ENCODE measurements at regions not wholly inside any gene's neighbourhood (a gene's known extent, or its start where the extent isn't known, plus 50 kb on each side); places are given as distances from the start of the nearest gene placed in this dataset.

DNA sequence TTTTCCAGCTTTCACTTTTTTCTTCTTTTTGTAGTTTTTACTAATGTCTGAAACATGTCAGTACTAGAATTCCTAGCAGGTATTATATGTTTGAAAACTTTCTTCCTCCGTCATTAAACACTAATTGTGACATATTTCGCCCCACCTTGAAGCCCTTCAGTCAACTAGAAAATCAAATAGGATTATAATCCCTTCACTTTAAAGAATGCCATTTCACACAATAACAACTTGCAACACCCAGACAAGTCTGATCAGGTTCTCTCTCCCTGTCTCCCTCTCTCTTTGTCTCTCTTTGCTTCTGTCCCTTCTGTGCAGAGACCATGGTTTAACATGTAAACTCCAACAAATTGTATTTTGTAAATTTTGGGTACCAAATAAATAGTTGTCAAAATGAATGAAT, 373.5 kb downstream of the SEMA3D start:
- Histone ChIP-seq H3K4me2 (no peak overlapping the region), H3K9me2 (ENCODE audit: insufficient read depth) (no peaks in the 10 kb centered on the region; the same call in 1 of the 2 replicates), H4K20me1 (replicated peaks; ENCODE audit: insufficient read depth) (no peaks in the 10 kb centered on the region), H3K79me2 (replicated peaks; ENCODE audit: insufficient read depth) (no peaks in the 10 kb centered on the region), H3K27ac (ENCODE audit: low read depth) (no peak overlapping the region), H3K4me3 (no peak overlapping the region), H3K36me3 (ENCODE audit: insufficient read depth) (no peaks in the 10 kb centered on the region), H3K27me3 (ENCODE audit: insufficient read depth) (no peaks in the 10 kb centered on the region), H3F3A (replicated peaks; ENCODE audit: low read depth) (no peaks in the 10 kb centered on the region), H3K4me1 (ENCODE audit: insufficient read depth) (no peaks in the 10 kb centered on the region), H2AFZ (no peak overlapping the region)
- TF ChIP-seq, protein P1, sequence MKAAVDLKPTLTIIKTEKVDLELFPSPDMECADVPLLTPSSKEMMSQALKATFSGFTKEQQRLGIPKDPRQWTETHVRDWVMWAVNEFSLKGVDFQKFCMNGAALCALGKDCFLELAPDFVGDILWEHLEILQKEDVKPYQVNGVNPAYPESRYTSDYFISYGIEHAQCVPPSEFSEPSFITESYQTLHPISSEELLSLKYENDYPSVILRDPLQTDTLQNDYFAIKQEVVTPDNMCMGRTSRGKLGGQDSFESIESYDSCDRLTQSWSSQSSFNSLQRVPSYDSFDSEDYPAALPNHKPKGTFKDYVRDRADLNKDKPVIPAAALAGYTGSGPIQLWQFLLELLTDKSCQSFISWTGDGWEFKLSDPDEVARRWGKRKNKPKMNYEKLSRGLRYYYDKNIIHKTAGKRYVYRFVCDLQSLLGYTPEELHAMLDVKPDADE (IDR thresholded peaks at IDR 0.05): no peak
- TF ChIP-seq CREB1 (CRISPR knock-in tag; IDR thresholded peaks at IDR 0.05; ENCODE audit: low read depth): no peak
- TF ChIP-seq POLR2AphosphoS5 (IDR thresholded peaks at IDR 0.05; ENCODE audit: low read depth): no peak
- TF ChIP-seq, protein P2, sequence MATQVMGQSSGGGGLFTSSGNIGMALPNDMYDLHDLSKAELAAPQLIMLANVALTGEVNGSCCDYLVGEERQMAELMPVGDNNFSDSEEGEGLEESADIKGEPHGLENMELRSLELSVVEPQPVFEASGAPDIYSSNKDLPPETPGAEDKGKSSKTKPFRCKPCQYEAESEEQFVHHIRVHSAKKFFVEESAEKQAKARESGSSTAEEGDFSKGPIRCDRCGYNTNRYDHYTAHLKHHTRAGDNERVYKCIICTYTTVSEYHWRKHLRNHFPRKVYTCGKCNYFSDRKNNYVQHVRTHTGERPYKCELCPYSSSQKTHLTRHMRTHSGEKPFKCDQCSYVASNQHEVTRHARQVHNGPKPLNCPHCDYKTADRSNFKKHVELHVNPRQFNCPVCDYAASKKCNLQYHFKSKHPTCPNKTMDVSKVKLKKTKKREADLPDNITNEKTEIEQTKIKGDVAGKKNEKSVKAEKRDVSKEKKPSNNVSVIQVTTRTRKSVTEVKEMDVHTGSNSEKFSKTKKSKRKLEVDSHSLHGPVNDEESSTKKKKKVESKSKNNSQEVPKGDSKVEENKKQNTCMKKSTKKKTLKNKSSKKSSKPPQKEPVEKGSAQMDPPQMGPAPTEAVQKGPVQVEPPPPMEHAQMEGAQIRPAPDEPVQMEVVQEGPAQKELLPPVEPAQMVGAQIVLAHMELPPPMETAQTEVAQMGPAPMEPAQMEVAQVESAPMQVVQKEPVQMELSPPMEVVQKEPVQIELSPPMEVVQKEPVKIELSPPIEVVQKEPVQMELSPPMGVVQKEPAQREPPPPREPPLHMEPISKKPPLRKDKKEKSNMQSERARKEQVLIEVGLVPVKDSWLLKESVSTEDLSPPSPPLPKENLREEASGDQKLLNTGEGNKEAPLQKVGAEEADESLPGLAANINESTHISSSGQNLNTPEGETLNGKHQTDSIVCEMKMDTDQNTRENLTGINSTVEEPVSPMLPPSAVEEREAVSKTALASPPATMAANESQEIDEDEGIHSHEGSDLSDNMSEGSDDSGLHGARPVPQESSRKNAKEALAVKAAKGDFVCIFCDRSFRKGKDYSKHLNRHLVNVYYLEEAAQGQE (IDR thresholded peaks at IDR 0.05; ENCODE audit: unreplicated experiment): no peak
- Mint-ChIP-seq H3K27ac (no peak overlapping the region), H3K27me3 (ENCODE audit: insufficient read depth, low read depth, poor library complexity) (peaks cover 2% of the 10 kb centered on the region), H3K4me3 (no peak overlapping the region), H3K4me1 (no peaks in the 10 kb centered on the region), H3K36me3 (ENCODE audit: low read depth) (no peaks in the 10 kb centered on the region), H3K9me3 (no peaks in the 10 kb centered on the region)
- ATAC-seq (no peak), DNase-seq (ENCODE audit: low spot score) (no peak)

DNA sequence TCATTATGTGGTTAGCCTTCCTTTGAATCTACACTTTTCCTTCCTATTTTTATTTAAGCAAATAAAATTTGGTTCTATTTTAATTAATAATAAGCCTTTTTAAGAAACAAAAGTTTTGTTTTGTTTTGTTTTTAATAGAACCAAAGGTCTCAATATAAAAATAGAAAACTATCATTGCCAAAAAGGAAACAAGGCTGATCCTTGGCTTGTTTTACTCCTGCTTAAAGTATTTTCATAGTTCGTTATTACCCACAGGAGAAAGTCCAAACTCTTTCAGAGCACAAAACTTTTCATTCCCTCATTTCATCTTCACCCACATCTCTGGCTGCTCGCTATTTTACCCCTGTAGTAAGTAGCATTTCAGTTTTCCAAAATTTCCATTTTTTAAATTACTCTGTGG, 374.8 kb downstream of the SEMA3D start:
- Mint-ChIP-seq H3K36me3 (ENCODE audit: low read depth) (no peaks in the 10 kb centered on the region), H3K9me3 (no peaks in the 10 kb centered on the region), H3K4me1 (peaks cover 3% of the 10 kb centered on the region; the same call in 2 of the 3 replicates), H3K27ac (no peak overlapping the region), H3K27me3 (ENCODE audit: insufficient read depth, low read depth, poor library complexity) (no peaks in the 10 kb centered on the region), H3K4me3 (no peak overlapping the region)
- no peak overlapping the region for H3K27ac ChIP-seq (ENCODE audit: low read depth)
- H3K4me3 ChIP-seq: no peak overlapping the region
- H3K36me3 ChIP-seq (ENCODE audit: insufficient read depth): no peaks in the 10 kb centered on the region
- H3K9me2 ChIP-seq (ENCODE audit: insufficient read depth): no peaks in the 10 kb centered on the region; the same call in 1 of the 2 replicates
- no peaks in the 10 kb centered on the region for H3F3A ChIP-seq (replicated peaks; ENCODE audit: low read depth)
- no peaks in the 10 kb centered on the region for H3K79me2 ChIP-seq (replicated peaks; ENCODE audit: insufficient read depth)
- H4K20me1 ChIP-seq (replicated peaks; ENCODE audit: insufficient read depth): no peaks in the 10 kb centered on the region
- ATAC-seq (no peak), DNase-seq (ENCODE audit: low spot score) (no peak)
- H3K4me2 ChIP-seq: no peak overlapping the region
- H3K27me3 ChIP-seq (ENCODE audit: insufficient read depth): no peaks in the 10 kb centered on the region
- no peak overlapping the region for H2AFZ ChIP-seq
- no peaks in the 10 kb centered on the region for H3K4me1 ChIP-seq (ENCODE audit: insufficient read depth)
- TF ChIP-seq POLR2AphosphoS5 (IDR thresholded peaks at IDR 0.05; ENCODE audit: low read depth): no peak
- TF ChIP-seq, protein P3, sequence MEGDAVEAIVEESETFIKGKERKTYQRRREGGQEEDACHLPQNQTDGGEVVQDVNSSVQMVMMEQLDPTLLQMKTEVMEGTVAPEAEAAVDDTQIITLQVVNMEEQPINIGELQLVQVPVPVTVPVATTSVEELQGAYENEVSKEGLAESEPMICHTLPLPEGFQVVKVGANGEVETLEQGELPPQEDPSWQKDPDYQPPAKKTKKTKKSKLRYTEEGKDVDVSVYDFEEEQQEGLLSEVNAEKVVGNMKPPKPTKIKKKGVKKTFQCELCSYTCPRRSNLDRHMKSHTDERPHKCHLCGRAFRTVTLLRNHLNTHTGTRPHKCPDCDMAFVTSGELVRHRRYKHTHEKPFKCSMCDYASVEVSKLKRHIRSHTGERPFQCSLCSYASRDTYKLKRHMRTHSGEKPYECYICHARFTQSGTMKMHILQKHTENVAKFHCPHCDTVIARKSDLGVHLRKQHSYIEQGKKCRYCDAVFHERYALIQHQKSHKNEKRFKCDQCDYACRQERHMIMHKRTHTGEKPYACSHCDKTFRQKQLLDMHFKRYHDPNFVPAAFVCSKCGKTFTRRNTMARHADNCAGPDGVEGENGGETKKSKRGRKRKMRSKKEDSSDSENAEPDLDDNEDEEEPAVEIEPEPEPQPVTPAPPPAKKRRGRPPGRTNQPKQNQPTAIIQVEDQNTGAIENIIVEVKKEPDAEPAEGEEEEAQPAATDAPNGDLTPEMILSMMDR (conservative IDR thresholded peaks at IDR 0.05; ENCODE audit: low read depth in 2 of 2): no peak
- no peak for TF ChIP-seq ZNF331 (CRISPR knock-in tag; IDR thresholded peaks at IDR 0.05; ENCODE audit: low read depth)
- no peak for TF ChIP-seq ZNF114 (CRISPR knock-in tag; IDR thresholded peaks at IDR 0.05)
- no peak for TF ChIP-seq STAT1 (IDR thresholded peaks at IDR 0.05; ENCODE audit: unreplicated experiment)
- TF ChIP-seq, protein P1 (IDR thresholded peaks at IDR 0.05): no peak
- TF ChIP-seq CREB1 (CRISPR knock-in tag; IDR thresholded peaks at IDR 0.05; ENCODE audit: low read depth): no peak

Measured in GM23338 (cell line).